Vagina (tissue), 2 donors: ENCODE measurements at regions not wholly inside any gene's neighbourhood (a gene's known extent, or its start where the extent isn't known, plus 50 kb on each side); places are given as distances from the start of the nearest gene placed in this dataset.

ENCODE experiments used
- DNase-seq, 2 donors: peaks; one replicate each; pipeline ENCODE4 v3.0.0-alpha.2; 2017; ENCODE audit errors: extremely low spot score in 2 of 2
- H3K27ac ChIP-seq: fragments of 200-600 bp; sonication (generic); one replicate; pipeline ENCODE4 v1.5.1; 2019
- H3K27me3 ChIP-seq: fragments of 200-600 bp; sonication (generic); one replicate; pipeline ENCODE4 v1.5.1; 2019
- H3K36me3 ChIP-seq, 2 donors: fragments of 200-600 bp; sonication (generic); one replicate each; pipeline ENCODE4 v1.5.1; 2017 to 2019
- H3K4me1 ChIP-seq: fragments of 200-600 bp; sonication (generic); one replicate; pipeline ENCODE4 v1.5.1; 2019
- H3K4me3 ChIP-seq, 2 donors: fragments of 200-600 bp; sonication (generic); 1 replicate in 1 of 2; 2 replicates in 1 of 2; pipeline ENCODE4 v1.5.1; 2016 to 2019
- H3K9me3 ChIP-seq: fragments of 200-600 bp; sonication (generic); one replicate; pipeline ENCODE4 v1.5.1; 2019
- POLR2A ChIP-seq, 2 donors: fragments of 450-650 bp; IDR thresholded peaks; one replicate each; pipeline ENCODE4 v1.6.1; 2017; ENCODE audit warnings: antibody characterized with exemption in 2 of 2, mild to moderate bottlenecking in 2 of 2, moderate library complexity in 2 of 2
- POLR2AphosphoS5 ChIP-seq, 2 donors: sonication (generic); formaldehyde crosslinking; IDR thresholded peaks; one replicate each; pipeline ENCODE4 v1.9.0; 2017; ENCODE audit warnings: antibody characterized with exemption in 2 of 2, mild to moderate bottlenecking in 2 of 2, low read depth in 1 of 2; ENCODE audit not compliant: insufficient read depth in 1 of 2
- intact Hi-C: fragments of 100-400 bp; cut with DNase I; formaldehyde crosslinking; loops from one replicate; pipeline ENCODE4 v1.15.1; 2023
- TF ChIP-seq, protein P1 (sequence below), 3 experiments: fragments of 450-650 bp in 2 of 3; fragments of 200-600 bp in 1 of 3; sonication (generic) in 1 of 3; IDR thresholded peaks; one replicate each; pipeline ENCODE4 v1.5.1; 2017 to 2019; ENCODE audit warnings: antibody characterized with exemption in 3 of 3, mild to moderate bottlenecking in 2 of 3, moderate library complexity in 2 of 3

DNA sequence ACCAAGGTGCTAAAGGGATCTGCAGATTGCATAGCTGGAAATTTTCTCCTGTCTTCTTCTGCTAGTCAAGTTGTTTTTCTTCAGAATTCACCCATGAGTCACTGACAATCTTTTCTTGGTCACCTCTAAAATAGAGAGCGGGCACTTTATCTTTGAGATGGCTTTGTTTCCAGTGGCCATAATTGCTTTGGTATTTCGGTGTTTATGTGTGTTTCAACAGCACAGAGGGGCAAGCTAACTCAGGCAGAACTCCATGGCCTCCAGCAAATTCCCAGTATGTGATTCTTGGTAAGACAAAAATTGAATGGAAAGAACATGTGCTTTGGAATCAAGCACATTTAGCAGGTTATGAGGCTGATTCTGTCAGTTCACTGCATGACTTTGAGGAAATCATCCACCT, 656.8 kb downstream of the VRK1 start:
- TF ChIP-seq POLR2A (IDR thresholded peaks at IDR 0.05) (no peak), POLR2AphosphoS5 (IDR thresholded peaks at IDR 0.05; ENCODE audit: insufficient read depth in 1 of 2, low read depth in 1 of 2) (no peak)
- TF ChIP-seq, protein P1, sequence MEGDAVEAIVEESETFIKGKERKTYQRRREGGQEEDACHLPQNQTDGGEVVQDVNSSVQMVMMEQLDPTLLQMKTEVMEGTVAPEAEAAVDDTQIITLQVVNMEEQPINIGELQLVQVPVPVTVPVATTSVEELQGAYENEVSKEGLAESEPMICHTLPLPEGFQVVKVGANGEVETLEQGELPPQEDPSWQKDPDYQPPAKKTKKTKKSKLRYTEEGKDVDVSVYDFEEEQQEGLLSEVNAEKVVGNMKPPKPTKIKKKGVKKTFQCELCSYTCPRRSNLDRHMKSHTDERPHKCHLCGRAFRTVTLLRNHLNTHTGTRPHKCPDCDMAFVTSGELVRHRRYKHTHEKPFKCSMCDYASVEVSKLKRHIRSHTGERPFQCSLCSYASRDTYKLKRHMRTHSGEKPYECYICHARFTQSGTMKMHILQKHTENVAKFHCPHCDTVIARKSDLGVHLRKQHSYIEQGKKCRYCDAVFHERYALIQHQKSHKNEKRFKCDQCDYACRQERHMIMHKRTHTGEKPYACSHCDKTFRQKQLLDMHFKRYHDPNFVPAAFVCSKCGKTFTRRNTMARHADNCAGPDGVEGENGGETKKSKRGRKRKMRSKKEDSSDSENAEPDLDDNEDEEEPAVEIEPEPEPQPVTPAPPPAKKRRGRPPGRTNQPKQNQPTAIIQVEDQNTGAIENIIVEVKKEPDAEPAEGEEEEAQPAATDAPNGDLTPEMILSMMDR (IDR thresholded peaks at IDR 0.05) = no peak
- H3K27ac ChIP-seq = no peak overlapping the region
- H3K4me1 ChIP-seq = peaks cover 8% of the 10 kb centered on the region
- intact Hi-C loops = no loop called here
- no peaks in the 10 kb centered on the region for H3K9me3 ChIP-seq
- no peaks in the 10 kb centered on the region for H3K27me3 ChIP-seq
- no peak for DNase-seq
- no peaks in the 10 kb centered on the region for H3K36me3 ChIP-seq
- H3K4me3 ChIP-seq = no peak overlapping the region

- intact Hi-C loops = no loop called here
- no peak overlapping the region for H3K27ac ChIP-seq
Measured at GRCh38 chr14:97456462-97456861, 659.3 kb downstream of the VRK1 start.

GRCh38 chr14:97456958-97457357, 659.8 kb downstream of the VRK1 start:
- no peaks in the 10 kb centered on the region for H3K27me3 ChIP-seq
- peaks cover 11% of the 10 kb centered on the region for H3K4me1 ChIP-seq
- H3K36me3 ChIP-seq = no peaks in the 10 kb centered on the region
- TF ChIP-seq POLR2A (IDR thresholded peaks at IDR 0.05) = no peak
- TF ChIP-seq, protein P1 (IDR thresholded peaks at IDR 0.05) = no peak
- TF ChIP-seq POLR2AphosphoS5 (IDR thresholded peaks at IDR 0.05; ENCODE audit: insufficient read depth in 1 of 2, low read depth in 1 of 2) = no peak
- intact Hi-C loops = no loop called here
- no peak overlapping the region for H3K4me3 ChIP-seq
- DNase-seq = no peak
- no peak overlapping the region for H3K27ac ChIP-seq
- peaks cover 4% of the 10 kb centered on the region for H3K9me3 ChIP-seq

More at GRCh38 chr14:97456462-97456861, 659.3 kb downstream of the VRK1 start:
- no peak overlapping the region for H3K4me3 ChIP-seq
- no peak for DNase-seq
- no peaks in the 10 kb centered on the region for H3K9me3 ChIP-seq
- TF ChIP-seq POLR2AphosphoS5 (IDR thresholded peaks at IDR 0.05; ENCODE audit: insufficient read depth in 1 of 2, low read depth in 1 of 2) (no peak), POLR2A (IDR thresholded peaks at IDR 0.05) (no peak)
- TF ChIP-seq, protein P1 (IDR thresholded peaks at IDR 0.05) = no peak
- no peaks in the 10 kb centered on the region for H3K36me3 ChIP-seq
- no peaks in the 10 kb centered on the region for H3K27me3 ChIP-seq
- H3K4me1 ChIP-seq = peaks cover 11% of the 10 kb centered on the region

DNA sequence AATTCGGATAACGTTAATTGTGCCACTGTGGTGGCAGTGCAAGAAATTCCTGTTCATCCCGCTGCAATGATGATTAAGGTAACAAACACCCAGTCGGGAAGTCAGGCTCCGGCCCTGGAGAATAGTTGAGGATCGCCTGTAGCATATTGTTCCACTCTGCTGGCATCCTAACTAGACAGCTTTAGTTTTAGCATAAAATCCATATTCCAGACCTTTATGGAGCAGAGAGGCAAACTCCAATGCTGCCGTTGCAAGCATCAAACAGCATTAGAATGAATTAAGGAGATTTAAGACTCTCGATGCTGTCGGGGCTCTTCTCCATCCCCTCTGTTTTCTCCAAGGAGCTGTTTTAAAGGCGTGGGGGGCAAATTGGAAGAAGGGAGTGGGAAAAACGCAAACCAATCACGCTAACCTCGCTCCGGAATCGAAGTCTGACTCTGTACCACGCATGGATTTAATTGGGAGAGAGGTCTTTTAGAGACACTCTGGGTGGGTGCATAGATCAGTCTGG, 660.4 kb downstream of the VRK1 start:
- Histone ChIP-seq H3K4me1 (peaks cover 11% of the 10 kb centered on the region), H3K36me3 (no peaks in the 10 kb centered on the region), H3K27ac (no peak overlapping the region), H3K4me3 (no peak overlapping the region), H3K27me3 (no peaks in the 10 kb centered on the region), H3K9me3 (peaks cover 10% of the 10 kb centered on the region)
- no peak for DNase-seq
- intact Hi-C loops = no loop called here
- TF ChIP-seq POLR2A (IDR thresholded peaks at IDR 0.05) = no peak
- TF ChIP-seq, protein P1 (IDR thresholded peaks at IDR 0.05) = no peak
- TF ChIP-seq POLR2AphosphoS5 (IDR thresholded peaks at IDR 0.05; ENCODE audit: insufficient read depth in 1 of 2, low read depth in 1 of 2) = no peak

DNA sequence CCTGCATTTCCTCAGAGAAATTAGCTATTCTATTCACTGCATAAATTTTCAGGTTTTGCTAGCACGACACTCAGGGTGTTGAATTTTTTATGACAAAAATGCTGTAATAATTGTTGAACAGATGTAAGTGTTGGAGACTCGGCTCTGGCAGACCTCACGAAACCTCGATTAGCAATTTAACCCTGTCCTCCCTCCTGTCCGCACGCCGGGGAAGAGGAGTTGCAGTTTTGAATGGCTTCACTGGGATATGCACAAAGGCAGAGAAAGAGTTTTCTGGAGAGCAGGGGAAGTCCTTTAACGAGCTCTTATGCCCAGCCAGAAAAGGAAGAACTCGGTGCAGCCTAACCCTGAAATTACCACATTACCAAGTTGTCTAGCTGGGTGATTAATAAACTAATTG, 661.1 kb downstream of the VRK1 start:
- Histone ChIP-seq H3K9me3 (peaks cover 10% of the 10 kb centered on the region), H3K27ac (no peak overlapping the region), H3K4me3 (peak overlapping the region in 1 of 2 donors; percentile 25), H3K36me3 (no peaks in the 10 kb centered on the region), H3K4me1 (peaks cover 11% of the 10 kb centered on the region), H3K27me3 (no peaks in the 10 kb centered on the region)
- intact Hi-C loops = no loop called here
- DNase-seq = no peak
- TF ChIP-seq POLR2A (IDR thresholded peaks at IDR 0.05) (no peak), POLR2AphosphoS5 (IDR thresholded peaks at IDR 0.05; ENCODE audit: insufficient read depth in 1 of 2, low read depth in 1 of 2) (no peak)
- TF ChIP-seq, protein P1 (IDR thresholded peaks at IDR 0.05) = no peak
